PC-9 (cell line): ENCODE measurements at regions not wholly inside any gene's neighbourhood (a gene's known extent, or its start where the extent isn't known, plus 50 kb on each side); places are given as distances from the start of the nearest gene placed in this dataset.

Experiments
- BruUV-seq: library from RNA; stranded (reverse); fragments of 400-500 nt; replicated peaks from 2 replicates; lab custom pipeline; 2021; lab: Mats Ljungman, UMichigan
- CTCF ChIA-PET: fragments of 300-600 bp; sonication (Branson Sonifier 250); formaldehyde crosslinking; loops from one replicate; lab custom pipeline; 2022; ENCODE audit warnings: antibody characterized with exemption; lab: Charles Lee
- POLR2A ChIA-PET: fragments of 300-600 bp; sonication (Branson Sonifier 250); formaldehyde crosslinking; loops from one replicate; lab custom pipeline; 2022; ENCODE audit warnings: antibody characterized with exemption; ENCODE audit not compliant: unreplicated experiment; lab: Charles Lee
- DNase-seq, 2 experiments: peaks; one replicate each; pipeline versions ENCODE4 v3.0.0 to v3.0.0-alpha.2; 2015 to 2022; ENCODE audit warnings: mixed read lengths in 1 of 2
- H2AFZ ChIP-seq: fragments of 200-600 bp; sonication (generic); 2 replicates; pipeline ENCODE4 v1.8.1; 2017; ENCODE audit warnings: antibody characterized with exemption
- H3F3A ChIP-seq: fragments of 200-600 bp; sonication (generic); 2 replicates; pipeline ENCODE4 v1.8.1; 2017; ENCODE audit warnings: antibody characterized with exemption, mild to moderate bottlenecking, low read depth; ENCODE audit not compliant: insufficient read depth
- H3K27ac ChIP-seq: fragments of 200-600 bp; sonication (generic); 2 replicates; pipeline ENCODE4 v1.6.1; 2016; ENCODE audit warnings: mixed run types
- H3K27me3 ChIP-seq: fragments of 200-600 bp; sonication (generic); 2 replicates; pipeline ENCODE4 v1.6.1; 2016; ENCODE audit warnings: low read depth, mixed run types; ENCODE audit not compliant: insufficient read depth
- H3K36me3 ChIP-seq: fragments of 200-600 bp; sonication (generic); 2 replicates; pipeline ENCODE4 v1.6.1; 2016; ENCODE audit warnings: low read depth, mixed run types
- H3K4me1 ChIP-seq: fragments of 200-600 bp; sonication (generic); replicated peaks from 2 replicates; pipeline ENCODE4 v1.6.1; 2016; ENCODE audit warnings: mixed run types; ENCODE audit not compliant: insufficient read depth
- H3K4me2 ChIP-seq: fragments of 200-600 bp; sonication (generic); 2 replicates; pipeline ENCODE4 v1.6.1; 2017; ENCODE audit warnings: mixed run types
- H3K4me3 ChIP-seq: fragments of 200-600 bp; sonication (generic); 2 replicates; pipeline ENCODE4 v1.6.1; 2016; ENCODE audit warnings: mixed run types
- H3K79me2 ChIP-seq: fragments of 200-600 bp; sonication (generic); 2 replicates; pipeline ENCODE4 v1.6.1; 2017; ENCODE audit warnings: low read depth, mixed run types
- H3K9me2 ChIP-seq: fragments of 200-600 bp; sonication (generic); 2 replicates; pipeline ENCODE4 v1.8.1; 2017; ENCODE audit warnings: mild to moderate bottlenecking; ENCODE audit not compliant: insufficient read depth
- H3K9me3 ChIP-seq: fragments of 200-600 bp; sonication (generic); 2 replicates; pipeline ENCODE4 v1.8.1; 2016; ENCODE audit warnings: low read depth; ENCODE audit not compliant: insufficient read depth
- H4K20me1 ChIP-seq: fragments of 200-600 bp; sonication (generic); 2 replicates; pipeline ENCODE4 v1.8.1; 2017; ENCODE audit not compliant: insufficient read depth
- CTCF ChIP-seq: fragments of 200-600 bp; sonication (generic); conservative IDR thresholded peaks from 2 replicates; pipeline ENCODE4 v1.6.1; 2017; ENCODE audit warnings: mixed run types, antibody characterized with exemption, mild to moderate bottlenecking, moderate library complexity
- EZH2 ChIP-seq: fragments of 200-600 bp; sonication (generic); IDR thresholded peaks from 2 replicates; pipeline ENCODE4 v1.8.0; 2017; ENCODE audit warnings: antibody characterized with exemption, low read depth
- intact Hi-C: fragments of 100-400 bp; cut with micrococcal nuclease; formaldehyde crosslinking; loops from one replicate; pipeline ENCODE4 v1.10.0; 2022; ENCODE audit not compliant: unreplicated experiment

GRCh38 chr10:3716093-3716492 lies 68.9 kb downstream of the KLF6 start:
- no TSS peak for BruUV-seq
- Histone ChIP-seq H3K27me3 (no peaks in the 10 kb centered on the region), H3K79me2 (no peaks in the 10 kb centered on the region), H3K4me1 (peaks cover 8% of the 10 kb centered on the region; the same call in 1 of the 2 replicates), H4K20me1 (no peaks in the 10 kb centered on the region), H3K9me2 (no peaks in the 10 kb centered on the region), H2AFZ (no peak overlapping the region), H3K4me2 (no peak overlapping the region), H3K9me3 (peaks cover 3% of the 10 kb centered on the region; the same call in 1 of the 2 replicates), H3F3A (no peaks in the 10 kb centered on the region), H3K36me3 (no peaks in the 10 kb centered on the region), H3K27ac (no peak overlapping the region), H3K4me3 (no peak overlapping the region)
- TF ChIP-seq CTCF (no peak), EZH2 (no peak)
- ChIA-PET POLR2A (no interaction called here), CTCF (no interaction called here)
- DNase-seq = no peak
- intact Hi-C loops = no loop called here

GRCh38 chr10:3714967-3715366 lies 70.0 kb downstream of the KLF6 start:
- H3K27ac ChIP-seq = no peak overlapping the region
- H2AFZ ChIP-seq = no peak overlapping the region
- no peak for DNase-seq
- H3K36me3 ChIP-seq = no peaks in the 10 kb centered on the region
- intact Hi-C loops = no loop called here
- no peaks in the 10 kb centered on the region; the same call in 1 of the 2 replicates for H3K9me3 ChIP-seq
- H3F3A ChIP-seq = peaks cover 5% of the 10 kb centered on the region; the same call in 1 of the 2 replicates
- BruUV-seq = no TSS peak
- TF ChIP-seq CTCF (no peak), EZH2 (no peak)
- H3K9me2 ChIP-seq = no peaks in the 10 kb centered on the region
- POLR2A ChIA-PET = no interaction called here
- CTCF ChIA-PET = interaction anchor here (0.7 kb wide), 1 partner anchor 15 kb away, joined by 7 read pairs; no protein-coding TSS in a partner anchor
- no peaks in the 10 kb centered on the region for H3K79me2 ChIP-seq
- no peak overlapping the region for H3K4me3 ChIP-seq
- H3K4me1 ChIP-seq = no peaks in the 10 kb centered on the region
- no peaks in the 10 kb centered on the region for H4K20me1 ChIP-seq
- H3K27me3 ChIP-seq = no peaks in the 10 kb centered on the region
- no peak overlapping the region for H3K4me2 ChIP-seq

GRCh38 chr10:3714531-3714930 lies 70.5 kb downstream of the KLF6 start:
- Histone ChIP-seq H3F3A (peaks cover 5% of the 10 kb centered on the region; the same call in 1 of the 2 replicates), H3K4me3 (no peak overlapping the region), H3K27ac (no peak overlapping the region), H3K4me1 (no peaks in the 10 kb centered on the region), H3K9me2 (no peaks in the 10 kb centered on the region), H3K36me3 (no peaks in the 10 kb centered on the region), H2AFZ (no peak overlapping the region), H4K20me1 (no peaks in the 10 kb centered on the region), H3K9me3 (no peaks in the 10 kb centered on the region; the same call in 1 of the 2 replicates), H3K79me2 (no peaks in the 10 kb centered on the region), H3K4me2 (no peak overlapping the region), H3K27me3 (no peaks in the 10 kb centered on the region)
- POLR2A ChIA-PET = no interaction called here
- CTCF ChIA-PET = interaction anchor here (0.6 to 0.7 kb wide), 2 partner anchors 16 to 49 kb away, joined by 4 to 7 read pairs; no protein-coding TSS in a partner anchor
- DNase-seq = no peak
- intact Hi-C loops = no loop called here
- TF ChIP-seq CTCF (no peak), EZH2 (no peak)
- no TSS peak for BruUV-seq
